Islet of Langerhans (tissue), 1 donor: ENCODE measurements at regions not wholly inside any gene's neighbourhood (a gene's known extent, or its start where the extent isn't known, plus 50 kb on each side); places are given as distances from the start of the nearest gene placed in this dataset.
"Not testable (repeated sequence)": the region's sequence is repeated elsewhere in the genome, so short reads cannot be mapped to it uniquely, and the experiment has no call there.

Source experiments
- FAIRE-seq: peaks from one replicate; lab custom pipeline; 2011; peaks lifted over from hg19 to GRCh38; lab: Jason Lieb, UNC

- FAIRE-seq: peak; percentile 70
These were observed 62.3 kb upstream of the HIVEP3 start for GRCh38 chr1:41980827-41981653.

GRCh38 chr1:41978986-41979385, 60.3 kb upstream of the HIVEP3 start:
- FAIRE-seq: no peak

GRCh38 chr1:41977326-41977725, 58.6 kb upstream of the HIVEP3 start:
- no peak for FAIRE-seq

GRCh38 chr1:41976671-41977070, 57.9 kb upstream of the HIVEP3 start:
- no peak for FAIRE-seq

GRCh38 chr1:41975850-41976569, 57.3 kb upstream of the HIVEP3 start:
- FAIRE-seq: no peak

- FAIRE-seq: no peak
These were observed 56.4 kb upstream of the HIVEP3 start for GRCh38 chr1:41975121-41975520.

- FAIRE-seq: not testable (repeated sequence)
These were observed 49.8 kb upstream of the HIVEP3 start for GRCh38 chr1:41968557-41968956.
